ENCODE measurements at regions not wholly inside any gene's neighbourhood (a gene's known extent, or its start where the extent isn't known, plus 50 kb on each side); places are given as distances from the start of the nearest gene placed in this dataset.
"Not testable (repeated sequence)": the region's sequence is repeated elsewhere in the genome, so short reads cannot be mapped to it uniquely, and the experiment has no call there.

DNA sequence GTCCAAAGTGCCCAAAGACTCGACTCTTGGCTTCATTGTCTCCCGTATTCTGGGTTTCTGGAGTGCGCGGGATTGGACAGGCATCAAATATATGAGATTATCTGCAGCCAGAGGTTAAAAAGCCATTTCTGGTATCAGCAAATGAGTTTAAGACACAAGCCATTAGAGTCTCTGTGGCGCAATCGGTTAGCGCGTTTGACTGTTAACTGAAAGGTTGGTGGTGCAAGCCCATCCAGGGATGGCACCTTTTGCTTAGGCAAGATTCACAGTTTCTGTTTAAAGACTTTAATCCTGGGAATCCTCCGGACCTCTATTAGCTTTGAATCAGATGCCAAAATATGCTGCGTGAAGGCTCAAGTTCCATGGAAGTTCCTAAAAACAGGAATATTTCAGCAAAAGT lies 55.6 kb downstream of the PPIAL4A start:
- not testable (repeated sequence) for TF ChIP-seq ZNF274 (IDR thresholded peaks at IDR 0.05; ENCODE audit: low read depth, low read length); YY1 (IDR thresholded peaks at IDR 0.05; ENCODE audit: insufficient read depth, insufficient read length); SUZ12 (IDR thresholded peaks at IDR 0.05; ENCODE audit: extremely low read depth, insufficient read depth, insufficient read length)

Measured in NT2/D1 (cell line).